HCT116 (cell line): ENCODE measurements at regions not wholly inside any gene's neighbourhood (a gene's known extent, or its start where the extent isn't known, plus 50 kb on each side); places are given as distances from the start of the nearest gene placed in this dataset.

Experiments
- ATAC-seq: fragments of 200-7000 bp; cut with Tn5 transposase; 2 replicates; pipeline ENCODE4 v1.9.1; 2020; ENCODE audit warnings: mild to moderate bottlenecking, moderate library complexity
- BruUV-seq: library from RNA; stranded (reverse); fragments of 400-500 nt; replicated peaks from 2 replicates; lab custom pipeline; 2021; lab: Mats Ljungman, UMichigan
- CTCF ChIA-PET: fragments of 300-600 bp; sonication (Branson Sonifier 250); formaldehyde crosslinking; loops from one replicate; lab custom pipeline; 2021; ENCODE audit warnings: antibody characterized with exemption; lab: Charles Lee
- POLR2A ChIA-PET: fragments of 300-600, 350-600 bp; sonication (Branson Sonifier 250); formaldehyde crosslinking; loops from one replicate; lab custom pipeline; 2021; ENCODE audit warnings: antibody characterized with exemption; lab: Charles Lee
- RAD21 ChIA-PET, 2 experiments: fragments of 300-600 bp; sonication (Branson Sonifier 250); formaldehyde crosslinking; loops; one replicate each; lab custom pipeline; 2023; ENCODE audit warnings: low total read pairs in 2 of 2; ENCODE audit not compliant: uncharacterized antibody in 2 of 2, unreplicated experiment in 2 of 2, low non-redundant PET in 1 of 2; lab: Charles Lee
- DNase-seq: peaks from one replicate; pipeline ENCODE4 v3.0.0-alpha.2; 2010; ENCODE audit warnings: low read depth, low spot score
- H2AFZ ChIP-seq: fragments of 200-600 bp; shearing (Covaris generic), sonication (generic); 2 replicates; pipeline ENCODE4 v1.6.1; 2017; ENCODE audit warnings: low read depth, mixed run types, mixed read lengths, antibody characterized with exemption, low read length; ENCODE audit not compliant: poor library complexity, severe bottlenecking
- H3K27ac ChIP-seq: 2 replicates; pipeline ENCODE4 v1.5.1; 2012; ENCODE audit warnings: low read depth, low read length
- H3K27me3 ChIP-seq: fragments of 200-600 bp; sonication (generic); 2 replicates; pipeline ENCODE4 v1.6.1; 2016; ENCODE audit warnings: mixed run types, low read length, mixed read lengths; ENCODE audit not compliant: insufficient read depth
- H3K36me3 ChIP-seq, 2 experiments: fragments of 200-500 bp in 1 of 2; fragments of 200-600 bp in 1 of 2; sonication (Bioruptor generic) in 1 of 2; sonication (generic) in 1 of 2; 2 replicates each; pipeline versions ENCODE4 v1.5.1 to v1.6.1; 2014 to 2016; ENCODE audit warnings: low read length in 2 of 2, inconsistent platforms in 1 of 2, mixed read lengths in 1 of 2, mixed run types in 1 of 2; ENCODE audit not compliant: insufficient read depth in 2 of 2, control insufficient read depth in 1 of 2
- H3K4me1 ChIP-seq, 2 experiments: fragments of 200-600 bp in 1 of 2; sonication (generic) in 1 of 2; 2 replicates each; pipeline versions ENCODE4 v1.5.1 to v1.6.1; 2012 to 2017; ENCODE audit warnings: low read length in 2 of 2, inconsistent platforms in 1 of 2, mild to moderate bottlenecking in 1 of 2, mixed read lengths in 1 of 2, mixed run types in 1 of 2, moderate library complexity in 1 of 2; ENCODE audit not compliant: insufficient read depth in 2 of 2, control insufficient read depth in 1 of 2
- H3K4me2 ChIP-seq: fragments of 200-600 bp; sonication (generic); 2 replicates; pipeline ENCODE4 v1.6.1; 2017; ENCODE audit warnings: mixed run types, low read length, mixed read lengths
- H3K4me3 ChIP-seq, 2 experiments: fragments of 200-600 bp in 1 of 2; sonication (generic) in 1 of 2; replicated peaks in 1 of 2; 2 replicates each; pipeline ENCODE4 v1.5.1; 2011 to 2016; ENCODE audit warnings: low read length in 2 of 2, control low read depth in 1 of 2, low read depth in 1 of 2, mild to moderate bottlenecking in 1 of 2, mixed read lengths in 1 of 2, mixed run types in 1 of 2
- H3K79me2 ChIP-seq: fragments of 200-600 bp; sonication (generic); 2 replicates; pipeline ENCODE4 v1.6.1; 2017; ENCODE audit warnings: mild to moderate bottlenecking, mixed run types, low read length, moderate library complexity, mixed read lengths; ENCODE audit not compliant: insufficient read depth
- H3K9ac ChIP-seq: fragments of 200-600 bp; sonication (generic); 2 replicates; pipeline ENCODE4 v1.6.1; 2016; ENCODE audit warnings: low read length, mixed read lengths
- H3K9me2 ChIP-seq: fragments of 200-600 bp; sonication (generic), shearing (Covaris generic); 2 replicates; pipeline ENCODE4 v1.6.1; 2017; ENCODE audit warnings: mixed run types, mild to moderate bottlenecking, moderate library complexity; ENCODE audit not compliant: insufficient read depth
- H3K9me3 ChIP-seq, 2 experiments: fragments of 200-500 bp in 1 of 2; fragments of 200-600 bp in 1 of 2; sonication (Bioruptor generic) in 1 of 2; sonication (generic) in 1 of 2; 2 replicates each; pipeline ENCODE4 v1.6.1; 2014 to 2017; ENCODE audit warnings: low read length in 2 of 2, mixed read lengths in 2 of 2, inconsistent platforms in 1 of 2, low read depth in 1 of 2, mild to moderate bottlenecking in 1 of 2, mixed run types in 1 of 2, moderate library complexity in 1 of 2; ENCODE audit not compliant: control insufficient read depth in 1 of 2, insufficient read depth in 1 of 2
- H4K20me1 ChIP-seq: fragments of 200-600 bp; sonication (generic), shearing (Covaris generic); 2 replicates; pipeline ENCODE4 v1.6.1; 2017; ENCODE audit warnings: mixed run types, mild to moderate bottlenecking, moderate library complexity; ENCODE audit not compliant: insufficient read depth
- ATF3 ChIP-seq: IDR thresholded peaks from 2 replicates; pipeline ENCODE4 v1.6.1; 2012
- CBX3 ChIP-seq: IDR thresholded peaks from 2 replicates; pipeline ENCODE4 v1.6.1; 2012; ENCODE audit warnings: low read depth
- CEBPB ChIP-seq: IDR thresholded peaks from 2 replicates; pipeline ENCODE4 v1.6.1; 2012; ENCODE audit warnings: low read depth
- ELF1 ChIP-seq: IDR thresholded peaks from 2 replicates; pipeline ENCODE4 v1.6.1; 2012; ENCODE audit warnings: low read depth, borderline replicate concordance
- EZH2 ChIP-seq: fragments of 200-600 bp; sonication (generic); IDR thresholded peaks from 2 replicates; pipeline ENCODE4 v1.6.1; 2017; ENCODE audit warnings: antibody characterized with exemption, mixed run types
- EZH2phosphoT487 ChIP-seq: fragments of 200-600 bp; IDR thresholded peaks from 2 replicates; pipeline ENCODE4 v1.6.1; 2018; ENCODE audit warnings: antibody characterized with exemption, borderline replicate concordance
- JUND ChIP-seq: IDR thresholded peaks from 2 replicates; pipeline ENCODE4 v1.6.1; 2012
- MAX ChIP-seq: IDR thresholded peaks from 2 replicates; pipeline ENCODE4 v1.6.1; 2012
- POLR2A ChIP-seq: IDR thresholded peaks from 2 replicates; pipeline ENCODE4 v1.7.0; 2011; ENCODE audit warnings: borderline replicate concordance; ENCODE audit not compliant: insufficient read depth, insufficient read length; ENCODE audit errors: extremely low read depth
- POLR2AphosphoS5 ChIP-seq: IDR thresholded peaks from 2 replicates; pipeline ENCODE4 v1.6.1; 2011; ENCODE audit warnings: mild to moderate bottlenecking, low read depth, low read length, moderate library complexity
- SIN3A ChIP-seq: IDR thresholded peaks from 2 replicates; pipeline ENCODE4 v1.6.1; 2012; ENCODE audit warnings: low read depth
- SP1 ChIP-seq: IDR thresholded peaks from 2 replicates; pipeline ENCODE4 v1.6.1; 2012; ENCODE audit warnings: low read depth
- TCF7L2 ChIP-seq: IDR thresholded peaks from 2 replicates; pipeline ENCODE4 v1.7.0; 2011; ENCODE audit warnings: borderline replicate concordance, inconsistent platforms; ENCODE audit not compliant: insufficient read depth, insufficient read length; ENCODE audit errors: extremely low read depth
- YY1 ChIP-seq: IDR thresholded peaks from 2 replicates; pipeline ENCODE4 v1.6.1; 2011; ENCODE audit warnings: low read length, low read depth, moderate library complexity, mild to moderate bottlenecking; ENCODE audit not compliant: insufficient replicate concordance; ENCODE audit errors: extremely low read depth
- ZBTB33 ChIP-seq: IDR thresholded peaks from 2 replicates; pipeline ENCODE4 v1.6.1; 2011; ENCODE audit warnings: mild to moderate bottlenecking, low read length, moderate library complexity; ENCODE audit not compliant: insufficient replicate concordance; ENCODE audit errors: extremely low read depth
- ZNF274 ChIP-seq: fragments of 200-500 bp; sonication (Bioruptor generic); IDR thresholded peaks from 2 replicates; pipeline ENCODE4 v1.6.1; 2014; ENCODE audit warnings: mild to moderate bottlenecking, low read depth, low read length, inconsistent platforms
- intact Hi-C: fragments of 100-400 bp; cut with micrococcal nuclease; formaldehyde crosslinking; loops from 2 replicates; pipeline ENCODE4 v1.10.0; 2022

- no peak for TF ChIP-seq MAX
- no peak for TF ChIP-seq CBX3
- TF ChIP-seq SIN3A: no peak
- TF ChIP-seq ZBTB33: no peak
Observed at GRCh38 chr3:84904816-84905555, 53.8 kb upstream of the CADM2 start (continued).

GRCh38 chr3:84905556-84905920 lies 53.3 kb upstream of the CADM2 start:
- no peak overlapping the region for H3K4me2 ChIP-seq
- no peak overlapping the region for H3K9ac ChIP-seq
- H3K9me2 ChIP-seq: no peaks in the 10 kb centered on the region
- no peaks in the 10 kb centered on the region for H3K27me3 ChIP-seq
- H3K27ac ChIP-seq: no peak overlapping the region
- no peak overlapping the region for H3K4me3 ChIP-seq
- DNase-seq (no peak), ATAC-seq (no peak)
- TF ChIP-seq ELF1 (no peak), CBX3 (no peak), EZH2phosphoT487 (no peak), YY1 (no peak), CEBPB (no peak), ATF3 (no peak), SIN3A (no peak), POLR2A (no peak), TCF7L2 (no peak), SP1 (no peak), EZH2 (no peak), JUND (no peak), ZBTB33 (no peak), POLR2AphosphoS5 (no peak), ZNF274 (no peak)
- no peaks in the 10 kb centered on the region for H3K36me3 ChIP-seq
- ChIA-PET POLR2A (no interaction called here), RAD21 (no interaction called here), CTCF (no interaction called here)
- H3K4me1 ChIP-seq: no peaks in the 10 kb centered on the region
- peaks cover 0 to 4% of the 10 kb centered on the region in 2 experiments; a peak in 3 of 4 replicates for H3K9me3 ChIP-seq
- BruUV-seq: no TSS peak
- H2AFZ ChIP-seq: no peak overlapping the region
- intact Hi-C loops: no loop called here
- H3K79me2 ChIP-seq: no peaks in the 10 kb centered on the region
- no peaks in the 10 kb centered on the region for H4K20me1 ChIP-seq
